Right lobe of liver (tissue), 4 donors: ENCODE measurements at regions not wholly inside any gene's neighbourhood (a gene's known extent, or its start where the extent isn't known, plus 50 kb on each side); places are given as distances from the start of the nearest gene placed in this dataset.

Experiments
- CTCF ChIP-seq, 4 donors: fragments of 200-600 bp in 3 of 4; fragments of 450-650 bp in 1 of 4; IDR thresholded peaks; one replicate each; pipeline versions ENCODE4 v1.5.1 to v1.8.0; 2016 to 2022; ENCODE audit warnings: antibody characterized with exemption in 4 of 4, mild to moderate bottlenecking in 2 of 4
- POLR2A ChIP-seq: fragments of 450-650 bp; IDR thresholded peaks from one replicate; pipeline ENCODE4 v1.6.1; 2017; ENCODE audit warnings: antibody characterized with exemption, mild to moderate bottlenecking
- donor health status: DM: no; HTN: no; CAD: no.
- donor health status: DM: no; HTN: no; CAD: no.
- donor health status: DM: no; HTN: yes; CAD: no.

- no peak for TF ChIP-seq CTCF (IDR thresholded peaks at IDR 0.05)
- TF ChIP-seq POLR2A: no peak
Observed at GRCh38 chr2:43165378-43166069, 60.9 kb downstream of the ZFP36L2 start.
